ENCODE measurements at regions not wholly inside any gene's neighbourhood (a gene's known extent, or its start where the extent isn't known, plus 50 kb on each side); places are given as distances from the start of the nearest gene placed in this dataset.

- no peaks in the 10 kb centered on the region for H3K36me3 Mint-ChIP-seq (ENCODE audit: insufficient read depth, unreplicated experiment)
- Histone ChIP-seq H3K4me3 (ENCODE audit: low read depth, low read length) (no peak overlapping the region), H3K36me3 (ENCODE audit: control insufficient read depth, insufficient read depth, low read length) (no peaks in the 10 kb centered on the region), H3K9me3 (no peaks in the 10 kb centered on the region), H3K4me1 (no peaks in the 10 kb centered on the region), H3K27me3 (replicated peaks; ENCODE audit: control insufficient read depth, insufficient read depth, low read length) (no peaks in the 10 kb centered on the region)
- POLR2A ChIA-PET: no interaction called here
- no peak for DNase-seq
- no peak overlapping the region for H3K27ac Mint-ChIP-seq (ENCODE audit: unreplicated experiment)
- no peak for TF ChIP-seq CTCF (IDR thresholded peaks at IDR 0.05; ENCODE audit: insufficient read depth in 1 of 2, low read depth in 1 of 2, low read length in 1 of 2, severe bottlenecking in 1 of 2, unreplicated experiment in 1 of 2)
- H3K4me3 Mint-ChIP-seq (ENCODE audit: unreplicated experiment): no peak overlapping the region
- CTCF ChIA-PET: no interaction called here
- intact Hi-C loops (cut with micrococcal nuclease; ENCODE audit: unreplicated experiment): no loop called here
- BruUV-seq (replicated peaks): no TSS peak
- no peaks in the 10 kb centered on the region for H3K9me3 Mint-ChIP-seq (ENCODE audit: unreplicated experiment)
- H3K27me3 Mint-ChIP-seq (ENCODE audit: insufficient read depth, unreplicated experiment): no peaks in the 10 kb centered on the region
- H3K4me1 Mint-ChIP-seq (ENCODE audit: low read depth, unreplicated experiment): no peaks in the 10 kb centered on the region
Measured at GRCh38 chr1:218812360-218812759, 361.3 kb upstream of the LYPLAL1 start.

- BruUV-seq (replicated peaks): no TSS peak
- no peaks in the 10 kb centered on the region for H3K4me1 ChIP-seq
- no peaks in the 10 kb centered on the region for H3K36me3 Mint-ChIP-seq (ENCODE audit: insufficient read depth, unreplicated experiment)
- H3K27me3 Mint-ChIP-seq (ENCODE audit: insufficient read depth, unreplicated experiment): no peaks in the 10 kb centered on the region
- no peaks in the 10 kb centered on the region for H3K9me3 Mint-ChIP-seq (ENCODE audit: unreplicated experiment)
- H3K27me3 ChIP-seq (replicated peaks; ENCODE audit: control insufficient read depth, insufficient read depth, low read length): no peaks in the 10 kb centered on the region
- intact Hi-C loops (cut with micrococcal nuclease; ENCODE audit: unreplicated experiment): no loop called here
- ChIA-PET CTCF (no interaction called here), POLR2A (no interaction called here)
- no peak overlapping the region for H3K4me3 ChIP-seq (ENCODE audit: low read depth, low read length)
- H3K4me3 Mint-ChIP-seq (ENCODE audit: unreplicated experiment): no peak overlapping the region
- no peak overlapping the region for H3K27ac Mint-ChIP-seq (ENCODE audit: unreplicated experiment)
- no peak for DNase-seq
- H3K36me3 ChIP-seq (ENCODE audit: control insufficient read depth, insufficient read depth, low read length): no peaks in the 10 kb centered on the region
- no peaks in the 10 kb centered on the region for H3K4me1 Mint-ChIP-seq (ENCODE audit: low read depth, unreplicated experiment)
- H3K9me3 ChIP-seq: no peaks in the 10 kb centered on the region
- TF ChIP-seq CTCF (IDR thresholded peaks at IDR 0.05; ENCODE audit: insufficient read depth in 1 of 2, low read depth in 1 of 2, low read length in 1 of 2, severe bottlenecking in 1 of 2, unreplicated experiment in 1 of 2): no peak
Measured at GRCh38 chr1:218813237-218813636, 360.4 kb upstream of the LYPLAL1 start.

GRCh38 chr1:218815076-218815475 lies 358.6 kb upstream of the LYPLAL1 start:
- TF ChIP-seq CTCF (IDR thresholded peaks at IDR 0.05; ENCODE audit: insufficient read depth in 1 of 2, low read depth in 1 of 2, low read length in 1 of 2, severe bottlenecking in 1 of 2, unreplicated experiment in 1 of 2): no peak
- ChIA-PET CTCF (no interaction called here), POLR2A (no interaction called here)

More at GRCh38 chr1:218815076-218815475, 358.6 kb upstream of the LYPLAL1 start:
- Histone ChIP-seq H3K9me3 (no peaks in the 10 kb centered on the region), H3K4me1 (no peaks in the 10 kb centered on the region), H3K27me3 (replicated peaks; ENCODE audit: control insufficient read depth, insufficient read depth, low read length) (no peaks in the 10 kb centered on the region), H3K4me3 (ENCODE audit: low read depth, low read length) (no peak overlapping the region), H3K36me3 (ENCODE audit: control insufficient read depth, insufficient read depth, low read length) (no peaks in the 10 kb centered on the region)
- DNase-seq: no peak
- H3K9me3 Mint-ChIP-seq (ENCODE audit: unreplicated experiment): no peaks in the 10 kb centered on the region
- no peak overlapping the region for H3K4me3 Mint-ChIP-seq (ENCODE audit: unreplicated experiment)
- no peaks in the 10 kb centered on the region for H3K27me3 Mint-ChIP-seq (ENCODE audit: insufficient read depth, unreplicated experiment)
- BruUV-seq (replicated peaks): no TSS peak
- intact Hi-C loops (cut with micrococcal nuclease; ENCODE audit: unreplicated experiment): no loop called here
- no peaks in the 10 kb centered on the region for H3K4me1 Mint-ChIP-seq (ENCODE audit: low read depth, unreplicated experiment)
- no peaks in the 10 kb centered on the region for H3K36me3 Mint-ChIP-seq (ENCODE audit: insufficient read depth, unreplicated experiment)
- H3K27ac Mint-ChIP-seq (ENCODE audit: unreplicated experiment): no peak overlapping the region
